ENCODE measurements at regions not wholly inside any gene's neighbourhood (a gene's known extent, or its start where the extent isn't known, plus 50 kb on each side); places are given as distances from the start of the nearest gene placed in this dataset.
"Not testable (repeated sequence)": the region's sequence is repeated elsewhere in the genome, so short reads cannot be mapped to it uniquely, and the experiment has no call there.

- ATAC-seq: not testable (repeated sequence)
Observed at GRCh38 chr1:148679050-148679786, 69.4 kb upstream of the NUDT4B start.

DNA sequence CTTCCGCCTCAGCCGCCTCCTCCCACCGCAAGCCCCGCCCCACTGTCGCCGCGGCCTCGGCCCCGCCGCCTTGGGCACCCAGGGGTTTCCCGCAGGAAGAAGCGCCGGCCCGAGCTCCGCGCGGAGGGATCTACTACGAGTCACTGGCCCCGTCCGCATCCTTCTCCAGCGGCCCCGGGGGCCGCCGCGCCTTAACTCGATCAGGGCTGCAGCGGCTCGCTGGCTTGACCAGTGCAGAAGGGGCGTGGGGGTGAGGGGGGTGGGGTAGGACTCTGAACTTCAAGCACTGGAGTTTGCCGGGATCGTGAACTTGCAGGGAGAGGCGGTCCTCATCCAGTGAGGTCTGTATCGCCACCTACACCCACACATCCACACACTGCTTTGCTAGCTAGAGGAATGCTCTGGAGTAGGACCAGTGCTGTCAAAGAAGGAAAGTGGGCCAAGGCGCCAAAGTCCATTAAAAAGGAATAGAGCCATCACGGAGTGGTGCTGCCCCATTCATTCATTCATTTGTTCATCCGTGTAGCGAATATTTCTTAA lies 68.7 kb upstream of the NUDT4B start:
- peak; percentile 57 for ATAC-seq

GRCh38 chr1:148686735-148687134 lies 61.8 kb upstream of the NUDT4B start:
- not testable (repeated sequence) for ATAC-seq

DNA sequence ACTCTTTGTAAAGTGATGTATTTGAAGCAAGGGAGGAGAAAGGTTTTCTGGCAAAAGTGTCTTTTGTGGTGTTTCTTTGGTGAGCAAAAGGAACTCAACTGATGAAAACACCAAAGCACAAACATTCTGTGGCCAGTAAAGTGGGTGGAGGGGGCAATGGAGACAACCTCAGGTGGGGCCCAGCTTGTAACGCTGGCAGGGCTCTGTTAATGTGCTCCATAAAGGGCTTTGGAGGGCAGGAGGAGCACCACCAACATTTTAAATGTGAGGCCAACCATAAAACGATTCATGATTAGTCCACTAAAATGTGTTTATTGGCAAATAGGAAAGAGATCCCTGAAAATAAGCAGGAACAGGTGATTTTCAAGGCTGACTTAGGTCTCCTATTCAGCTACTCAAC lies 61.2 kb upstream of the NUDT4B start:
- ATAC-seq: not testable (repeated sequence)

Measured in esophagus mucosa (tissue), 1 donor.